ENCODE measurements at regions not wholly inside any gene's neighbourhood (a gene's known extent, or its start where the extent isn't known, plus 50 kb on each side); places are given as distances from the start of the nearest gene placed in this dataset.

GRCh38 chr4:162909952-162910351, 256.7 kb downstream of the NAF1 start:
- no peaks in the 10 kb centered on the region for H4K20me1 ChIP-seq (ENCODE audit: insufficient read depth, low read length, poor library complexity, severe bottlenecking)
- no peak overlapping the region for H2AFZ ChIP-seq (ENCODE audit: low read length)
- H3K27me3 ChIP-seq (ENCODE audit: insufficient read depth, low read length, poor library complexity, severe bottlenecking) = no peaks in the 10 kb centered on the region
- H3K9me2 ChIP-seq (replicated peaks; ENCODE audit: low read depth, low read length) = no peaks in the 10 kb centered on the region
- no peaks in the 10 kb centered on the region for H3K4me1 ChIP-seq (ENCODE audit: insufficient read depth, low read length, poor library complexity, severe bottlenecking)
- no peak overlapping the region for H3K9ac ChIP-seq (ENCODE audit: low read depth, low read length, poor library complexity, severe bottlenecking)
- no peak overlapping the region for H3K4me3 ChIP-seq (ENCODE audit: low read length, poor library complexity, severe bottlenecking)
- no peaks in the 10 kb centered on the region for H3K79me2 ChIP-seq (ENCODE audit: insufficient read depth, low read length)
- H3K36me3 ChIP-seq (ENCODE audit: insufficient read depth, low read length) = no peaks in the 10 kb centered on the region
- H3K4me2 ChIP-seq (ENCODE audit: low read depth, low read length, poor library complexity, severe bottlenecking) = no peak overlapping the region
- no peaks in the 10 kb centered on the region for H3F3A ChIP-seq (ENCODE audit: low read depth)
- no peaks in the 10 kb centered on the region for H3K9me3 ChIP-seq (ENCODE audit: insufficient read depth, low read depth, low read length)
- no peak for TF ChIP-seq EZH2phosphoT487 (IDR thresholded peaks at IDR 0.05; ENCODE audit: borderline replicate concordance)
- TF ChIP-seq, protein P1, sequence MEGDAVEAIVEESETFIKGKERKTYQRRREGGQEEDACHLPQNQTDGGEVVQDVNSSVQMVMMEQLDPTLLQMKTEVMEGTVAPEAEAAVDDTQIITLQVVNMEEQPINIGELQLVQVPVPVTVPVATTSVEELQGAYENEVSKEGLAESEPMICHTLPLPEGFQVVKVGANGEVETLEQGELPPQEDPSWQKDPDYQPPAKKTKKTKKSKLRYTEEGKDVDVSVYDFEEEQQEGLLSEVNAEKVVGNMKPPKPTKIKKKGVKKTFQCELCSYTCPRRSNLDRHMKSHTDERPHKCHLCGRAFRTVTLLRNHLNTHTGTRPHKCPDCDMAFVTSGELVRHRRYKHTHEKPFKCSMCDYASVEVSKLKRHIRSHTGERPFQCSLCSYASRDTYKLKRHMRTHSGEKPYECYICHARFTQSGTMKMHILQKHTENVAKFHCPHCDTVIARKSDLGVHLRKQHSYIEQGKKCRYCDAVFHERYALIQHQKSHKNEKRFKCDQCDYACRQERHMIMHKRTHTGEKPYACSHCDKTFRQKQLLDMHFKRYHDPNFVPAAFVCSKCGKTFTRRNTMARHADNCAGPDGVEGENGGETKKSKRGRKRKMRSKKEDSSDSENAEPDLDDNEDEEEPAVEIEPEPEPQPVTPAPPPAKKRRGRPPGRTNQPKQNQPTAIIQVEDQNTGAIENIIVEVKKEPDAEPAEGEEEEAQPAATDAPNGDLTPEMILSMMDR (conservative IDR thresholded peaks at IDR 0.05; ENCODE audit: low read length) = no peak

- Histone ChIP-seq H3K9ac (ENCODE audit: low read depth, low read length, poor library complexity, severe bottlenecking) (no peak overlapping the region), H2AFZ (ENCODE audit: low read length) (no peak overlapping the region), H4K20me1 (ENCODE audit: insufficient read depth, low read length, poor library complexity, severe bottlenecking) (no peaks in the 10 kb centered on the region), H3F3A (ENCODE audit: low read depth) (no peaks in the 10 kb centered on the region), H3K4me3 (ENCODE audit: low read length, poor library complexity, severe bottlenecking) (no peak overlapping the region), H3K4me1 (ENCODE audit: insufficient read depth, low read length, poor library complexity, severe bottlenecking) (no peaks in the 10 kb centered on the region), H3K36me3 (ENCODE audit: insufficient read depth, low read length) (no peaks in the 10 kb centered on the region), H3K79me2 (ENCODE audit: insufficient read depth, low read length) (no peaks in the 10 kb centered on the region), H3K9me2 (replicated peaks; ENCODE audit: low read depth, low read length) (no peaks in the 10 kb centered on the region; the same call in 1 of the 2 replicates), H3K27me3 (ENCODE audit: insufficient read depth, low read length, poor library complexity, severe bottlenecking) (no peaks in the 10 kb centered on the region), H3K9me3 (ENCODE audit: insufficient read depth, low read depth, low read length) (no peaks in the 10 kb centered on the region), H3K4me2 (ENCODE audit: low read depth, low read length, poor library complexity, severe bottlenecking) (no peak overlapping the region)
- no peak for TF ChIP-seq EZH2phosphoT487 (IDR thresholded peaks at IDR 0.05; ENCODE audit: borderline replicate concordance)
- TF ChIP-seq, protein P1 (conservative IDR thresholded peaks at IDR 0.05; ENCODE audit: low read length) = no peak
Observed at GRCh38 chr4:162894387-162894786, 272.3 kb downstream of the NAF1 start.

DNA sequence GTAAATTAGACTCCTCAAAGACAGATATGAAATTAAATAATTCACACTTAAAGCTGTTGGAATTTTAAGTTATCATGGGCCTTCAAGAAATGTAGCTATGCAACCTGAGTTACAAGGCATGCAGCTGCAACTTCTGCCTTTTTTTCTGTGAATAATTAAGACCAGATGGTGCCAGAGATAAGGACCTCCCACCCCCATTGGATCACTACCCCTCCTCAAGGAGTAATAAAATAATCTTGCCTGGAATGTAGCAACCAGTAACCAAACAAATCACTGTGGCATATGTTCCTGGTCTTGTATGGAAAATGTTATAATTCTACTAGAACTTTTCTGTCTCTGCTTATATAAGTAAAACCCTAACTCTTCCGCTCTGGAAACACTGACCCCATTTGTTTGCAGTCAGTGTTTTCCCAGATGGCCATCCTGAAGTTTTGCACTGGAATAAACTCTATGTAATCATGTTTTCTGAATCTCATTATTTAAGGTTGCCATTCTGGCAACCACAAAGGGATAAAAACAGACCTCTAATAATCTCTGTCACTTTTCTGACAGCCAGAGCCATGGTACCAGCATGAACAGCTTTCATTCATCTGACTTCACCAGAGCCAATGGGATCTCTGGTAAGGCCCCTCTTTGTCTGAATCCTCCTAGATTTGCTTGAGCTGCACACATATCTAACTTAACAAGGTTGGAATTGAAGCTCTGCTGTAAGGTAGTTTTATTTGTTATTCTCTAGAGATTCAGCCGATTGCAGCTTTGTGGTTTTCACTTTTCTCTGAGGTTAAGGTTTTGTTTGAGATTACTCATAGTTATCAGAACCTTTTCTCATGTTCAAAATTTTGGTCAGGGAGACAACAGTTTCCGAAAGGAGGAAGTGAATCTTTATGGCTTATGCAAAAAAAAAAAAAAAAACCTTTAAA, 274.6 kb downstream of the NAF1 start:
- H2AFZ ChIP-seq (ENCODE audit: low read length) = no peak overlapping the region
- no peaks in the 10 kb centered on the region for H3F3A ChIP-seq (ENCODE audit: low read depth)
- H3K27me3 ChIP-seq (ENCODE audit: insufficient read depth, low read length, poor library complexity, severe bottlenecking) = no peaks in the 10 kb centered on the region
- H3K4me1 ChIP-seq (ENCODE audit: insufficient read depth, low read length, poor library complexity, severe bottlenecking) = no peaks in the 10 kb centered on the region
- no peaks in the 10 kb centered on the region for H3K36me3 ChIP-seq (ENCODE audit: insufficient read depth, low read length)
- no peak overlapping the region for H3K4me2 ChIP-seq (ENCODE audit: low read depth, low read length, poor library complexity, severe bottlenecking)
- TF ChIP-seq, protein P1 (conservative IDR thresholded peaks at IDR 0.05; ENCODE audit: low read length) = no peak
- TF ChIP-seq EZH2phosphoT487 (IDR thresholded peaks at IDR 0.05; ENCODE audit: borderline replicate concordance) = no peak
- no peaks in the 10 kb centered on the region for H4K20me1 ChIP-seq (ENCODE audit: insufficient read depth, low read length, poor library complexity, severe bottlenecking)
- H3K9me3 ChIP-seq (ENCODE audit: insufficient read depth, low read depth, low read length) = no peaks in the 10 kb centered on the region
- no peak overlapping the region for H3K4me3 ChIP-seq (ENCODE audit: low read length, poor library complexity, severe bottlenecking)
- H3K79me2 ChIP-seq (ENCODE audit: insufficient read depth, low read length) = no peaks in the 10 kb centered on the region
- H3K9me2 ChIP-seq (replicated peaks; ENCODE audit: low read depth, low read length) = no peaks in the 10 kb centered on the region; the same call in 1 of the 2 replicates
- H3K9ac ChIP-seq (ENCODE audit: low read depth, low read length, poor library complexity, severe bottlenecking) = no peak overlapping the region

Data from Loucy (cell line).